GM23338 (cell line): ENCODE measurements at regions not wholly inside any gene's neighbourhood (a gene's known extent, or its start where the extent isn't known, plus 50 kb on each side); places are given as distances from the start of the nearest gene placed in this dataset.

Experiments
- ATAC-seq: fragments of 200-7000 bp; cut with Tn5 transposase; 3 replicates; pipeline ENCODE4 v1.9.1; 2020
- DNase-seq: peaks from one replicate; pipeline ENCODE4 v3.0.0-alpha.2; 2015; ENCODE audit warnings: low spot score
- H2AFZ ChIP-seq: fragments of 200-600 bp; sonication (generic); 2 replicates; pipeline ENCODE4 v1.8.0; 2016; ENCODE audit warnings: antibody characterized with exemption, mild to moderate bottlenecking, moderate library complexity
- H3F3A ChIP-seq: fragments of 200-600 bp; sonication (generic); replicated peaks from 2 replicates; pipeline ENCODE4 v1.8.0; 2017; ENCODE audit warnings: antibody characterized with exemption, mixed run types, low read depth
- H3K27ac ChIP-seq: fragments of 200-600 bp; sonication (generic); 2 replicates; pipeline ENCODE4 v1.6.1; 2016; ENCODE audit warnings: low read depth
- H3K27me3 ChIP-seq: fragments of 200-600 bp; sonication (generic); 2 replicates; pipeline ENCODE4 v1.8.0; 2016; ENCODE audit warnings: mild to moderate bottlenecking, mixed run types, moderate library complexity; ENCODE audit not compliant: insufficient read depth
- H3K36me3 ChIP-seq: fragments of 200-600 bp; sonication (generic); 2 replicates; pipeline ENCODE4 v1.8.0; 2016; ENCODE audit warnings: mild to moderate bottlenecking; ENCODE audit not compliant: insufficient read depth
- H3K4me1 ChIP-seq: fragments of 200-600 bp; sonication (generic); 2 replicates; pipeline ENCODE4 v1.8.0; 2016; ENCODE audit warnings: mild to moderate bottlenecking, moderate library complexity; ENCODE audit not compliant: insufficient read depth
- H3K4me2 ChIP-seq: fragments of 200-600 bp; sonication (generic); 2 replicates; pipeline ENCODE4 v1.7.1; 2017; ENCODE audit warnings: mixed run types
- H3K4me3 ChIP-seq: fragments of 200-600 bp; sonication (generic); 2 replicates; pipeline ENCODE4 v1.6.1; 2016; ENCODE audit warnings: mixed run types
- H3K79me2 ChIP-seq: fragments of 200-600 bp; sonication (generic); replicated peaks from 2 replicates; pipeline ENCODE4 v1.8.0; 2017; ENCODE audit warnings: mild to moderate bottlenecking; ENCODE audit not compliant: insufficient read depth
- H3K9me2 ChIP-seq: fragments of 200-600 bp; sonication (generic); 2 replicates; pipeline ENCODE4 v1.8.0; 2017; ENCODE audit not compliant: insufficient read depth
- H4K20me1 ChIP-seq: fragments of 200-600 bp; sonication (generic); replicated peaks from 2 replicates; pipeline ENCODE4 v1.8.0; 2017; ENCODE audit warnings: mild to moderate bottlenecking; ENCODE audit not compliant: insufficient read depth
- H3K27ac Mint-ChIP-seq: 2 replicates; pipeline ENCODE4 v1.8.0; 2020; ENCODE audit warnings: inconsistent platforms, mild to moderate bottlenecking, moderate library complexity, mixed read lengths
- H3K27me3 Mint-ChIP-seq: 3 replicates; pipeline ENCODE4 v1.8.0; 2022; ENCODE audit warnings: low read depth, mild to moderate bottlenecking, moderate library complexity, mixed read lengths, inconsistent platforms; ENCODE audit not compliant: insufficient read depth, poor library complexity
- H3K36me3 Mint-ChIP-seq: 3 replicates; pipeline ENCODE4 v1.8.0; 2021; ENCODE audit warnings: low read depth, mild to moderate bottlenecking, inconsistent platforms, moderate library complexity, mixed read lengths
- H3K4me1 Mint-ChIP-seq: 3 replicates; pipeline ENCODE4 v1.8.0; 2020; ENCODE audit warnings: mild to moderate bottlenecking, inconsistent platforms, mixed read lengths
- H3K4me3 Mint-ChIP-seq: 3 replicates; pipeline ENCODE4 v1.8.0; 2021; ENCODE audit warnings: moderate library complexity, mild to moderate bottlenecking, inconsistent platforms, mixed read lengths
- H3K9me3 Mint-ChIP-seq: 3 replicates; pipeline ENCODE4 v1.8.0; 2020; ENCODE audit warnings: moderate library complexity, mild to moderate bottlenecking, inconsistent platforms, mixed read lengths
- EZH2phosphoT487 ChIP-seq: fragments of 200-600 bp; sonication (generic); IDR thresholded peaks from one replicate; pipeline ENCODE4 v1.8.1; 2018; ENCODE audit warnings: antibody characterized with exemption; ENCODE audit not compliant: unreplicated experiment
- JUNB ChIP-seq: IDR thresholded peaks from one replicate; pipeline ENCODE4 v1.6.1; 2016; ENCODE audit warnings: antibody characterized with exemption; ENCODE audit not compliant: unreplicated experiment
- STAT1 ChIP-seq: IDR thresholded peaks from one replicate; pipeline ENCODE4 v1.6.1; 2016; ENCODE audit warnings: antibody characterized with exemption; ENCODE audit not compliant: unreplicated experiment
- ZNF114 ChIP-seq: fragments of 250-450 bp; sonication (Bioruptor Pico); IDR thresholded peaks from 2 replicates; pipeline ENCODE4 v1.5.0; 2020; ENCODE audit warnings: mild to moderate bottlenecking, moderate library complexity
- ZNF331 ChIP-seq: fragments of 250-450 bp; sonication (Bioruptor Pico); IDR thresholded peaks from 2 replicates; pipeline ENCODE4 v1.5.0; 2020; ENCODE audit warnings: low read depth, mild to moderate bottlenecking, moderate library complexity
- TF ChIP-seq, protein P1 (sequence below): IDR thresholded peaks from 2 replicates; pipeline ENCODE4 v1.6.1; 2016; ENCODE audit warnings: antibody characterized with exemption
- TF ChIP-seq, protein P2 (sequence below): IDR thresholded peaks from one replicate; pipeline ENCODE4 v1.6.1; 2018; ENCODE audit warnings: antibody characterized with exemption; ENCODE audit not compliant: unreplicated experiment
- TF ChIP-seq, protein P3 (sequence below): fragments of 250-450 bp; sonication (Bioruptor Pico); IDR thresholded peaks from 2 replicates; pipeline ENCODE4 v1.5.0; 2020; ENCODE audit warnings: mild to moderate bottlenecking, moderate library complexity

DNA sequence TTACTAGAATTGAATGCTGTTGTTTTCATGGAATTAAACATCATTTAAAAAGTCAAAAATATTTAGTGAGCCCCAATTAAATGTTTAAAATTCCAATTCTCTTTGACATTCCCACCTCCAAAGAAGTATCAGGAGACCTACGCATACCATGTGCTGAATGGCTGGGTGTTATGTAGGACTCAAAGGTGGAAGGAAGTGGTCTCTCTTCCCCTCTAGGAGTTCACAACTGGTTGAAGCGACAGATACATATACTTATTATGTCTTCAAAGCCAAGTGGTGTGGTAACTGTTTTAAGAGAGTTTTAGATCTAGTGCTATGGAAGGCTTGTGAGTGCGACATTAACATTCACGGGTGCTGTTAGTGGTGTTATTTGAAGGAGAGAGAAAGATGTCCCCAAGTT, 464.0 kb downstream of the ATP23 start (continued):
- no peak for TF ChIP-seq ZNF331 (CRISPR knock-in tag)
- TF ChIP-seq, protein P1, sequence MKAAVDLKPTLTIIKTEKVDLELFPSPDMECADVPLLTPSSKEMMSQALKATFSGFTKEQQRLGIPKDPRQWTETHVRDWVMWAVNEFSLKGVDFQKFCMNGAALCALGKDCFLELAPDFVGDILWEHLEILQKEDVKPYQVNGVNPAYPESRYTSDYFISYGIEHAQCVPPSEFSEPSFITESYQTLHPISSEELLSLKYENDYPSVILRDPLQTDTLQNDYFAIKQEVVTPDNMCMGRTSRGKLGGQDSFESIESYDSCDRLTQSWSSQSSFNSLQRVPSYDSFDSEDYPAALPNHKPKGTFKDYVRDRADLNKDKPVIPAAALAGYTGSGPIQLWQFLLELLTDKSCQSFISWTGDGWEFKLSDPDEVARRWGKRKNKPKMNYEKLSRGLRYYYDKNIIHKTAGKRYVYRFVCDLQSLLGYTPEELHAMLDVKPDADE: no peak

DNA sequence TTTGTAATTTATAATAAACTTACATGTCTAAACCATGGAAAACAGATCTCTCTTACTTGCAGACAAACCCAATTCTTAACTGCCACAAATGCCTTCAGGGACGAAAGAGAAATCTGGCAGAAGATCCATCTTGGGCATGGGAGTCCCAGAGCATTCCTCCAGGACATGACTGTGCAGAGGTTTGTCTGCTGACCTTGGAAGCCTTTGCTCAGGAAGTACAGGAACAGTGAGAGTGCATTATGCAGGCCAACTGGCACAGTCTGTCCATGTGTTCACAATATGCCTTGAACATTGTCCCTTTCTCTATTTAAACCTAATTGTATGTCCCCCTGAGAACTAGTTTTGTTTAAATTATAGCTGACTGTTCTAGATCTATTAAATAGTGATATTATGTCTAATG, 467.1 kb downstream of the ATP23 start:
- H3K27me3 Mint-ChIP-seq: no peaks in the 10 kb centered on the region
- Histone ChIP-seq H3K4me2 (no peak overlapping the region), H3K9me2 (no peaks in the 10 kb centered on the region; the same call in none of the 2 replicates), H4K20me1 (no peaks in the 10 kb centered on the region), H3K36me3 (no peaks in the 10 kb centered on the region), H3K79me2 (no peaks in the 10 kb centered on the region), H3F3A (no peaks in the 10 kb centered on the region), H2AFZ (no peak overlapping the region), H3K27me3 (no peaks in the 10 kb centered on the region), H3K4me3 (no peak overlapping the region), H3K27ac (no peak overlapping the region), H3K4me1 (no peaks in the 10 kb centered on the region)
- H3K4me1 Mint-ChIP-seq: peaks cover 17% of the 10 kb centered on the region
- no peaks in the 10 kb centered on the region for H3K36me3 Mint-ChIP-seq
- H3K27ac Mint-ChIP-seq: no peak overlapping the region
- no peak overlapping the region for H3K4me3 Mint-ChIP-seq
- TF ChIP-seq JUNB: no peak
- no peak for TF ChIP-seq EZH2phosphoT487
- TF ChIP-seq ZNF331 (CRISPR knock-in tag): no peak
- ATAC-seq (no peak), DNase-seq (no peak)
- no peaks in the 10 kb centered on the region for H3K9me3 Mint-ChIP-seq

DNA sequence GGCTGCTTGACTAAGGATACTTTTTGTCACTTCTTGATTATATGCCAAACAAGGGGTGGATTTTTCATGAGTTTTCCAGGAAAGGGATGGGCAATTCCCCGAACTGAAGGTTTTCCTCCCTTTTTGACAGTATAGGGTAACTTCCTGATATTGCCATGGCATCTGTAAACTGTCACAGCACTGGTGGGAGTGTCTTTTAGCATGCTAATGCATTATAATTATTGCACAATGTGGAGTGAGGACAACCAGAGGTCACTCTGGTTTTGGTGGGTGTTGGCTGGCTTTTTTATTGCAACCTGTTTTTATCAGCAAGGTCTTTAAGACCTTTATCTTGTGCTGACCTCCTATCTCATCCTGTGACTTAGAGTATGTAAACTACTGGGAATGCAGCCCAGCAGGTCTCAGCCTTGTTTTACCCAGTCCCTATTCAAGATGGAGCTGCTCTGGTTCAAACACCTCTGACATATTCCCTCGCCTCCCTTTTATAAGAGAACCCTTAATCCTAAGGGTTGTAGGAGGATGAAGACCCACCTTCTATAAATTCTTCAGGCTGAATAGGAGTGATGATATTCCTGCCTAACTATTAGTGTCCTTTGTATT, 471.2 kb downstream of the ATP23 start:
- H2AFZ ChIP-seq: no peak overlapping the region
- no peak overlapping the region for H3K4me3 ChIP-seq
- H3F3A ChIP-seq: no peaks in the 10 kb centered on the region
- Mint-ChIP-seq H3K4me3 (no peak overlapping the region), H3K27ac (no peak overlapping the region), H3K9me3 (no peaks in the 10 kb centered on the region), H3K4me1 (peaks cover 17% of the 10 kb centered on the region), H3K36me3 (no peaks in the 10 kb centered on the region), H3K27me3 (no peaks in the 10 kb centered on the region)
- H3K27ac ChIP-seq: no peak overlapping the region
- H3K79me2 ChIP-seq: no peaks in the 10 kb centered on the region
- no peak for DNase-seq
- no peaks in the 10 kb centered on the region; the same call in none of the 2 replicates for H3K9me2 ChIP-seq
- H3K36me3 ChIP-seq: no peaks in the 10 kb centered on the region
- no peaks in the 10 kb centered on the region for H3K27me3 ChIP-seq
- no peak overlapping the region for H3K4me2 ChIP-seq
- H3K4me1 ChIP-seq: peaks cover 14% of the 10 kb centered on the region
- no peak for ATAC-seq
- no peaks in the 10 kb centered on the region for H4K20me1 ChIP-seq
- TF ChIP-seq STAT1: no peak
- TF ChIP-seq, protein P2, sequence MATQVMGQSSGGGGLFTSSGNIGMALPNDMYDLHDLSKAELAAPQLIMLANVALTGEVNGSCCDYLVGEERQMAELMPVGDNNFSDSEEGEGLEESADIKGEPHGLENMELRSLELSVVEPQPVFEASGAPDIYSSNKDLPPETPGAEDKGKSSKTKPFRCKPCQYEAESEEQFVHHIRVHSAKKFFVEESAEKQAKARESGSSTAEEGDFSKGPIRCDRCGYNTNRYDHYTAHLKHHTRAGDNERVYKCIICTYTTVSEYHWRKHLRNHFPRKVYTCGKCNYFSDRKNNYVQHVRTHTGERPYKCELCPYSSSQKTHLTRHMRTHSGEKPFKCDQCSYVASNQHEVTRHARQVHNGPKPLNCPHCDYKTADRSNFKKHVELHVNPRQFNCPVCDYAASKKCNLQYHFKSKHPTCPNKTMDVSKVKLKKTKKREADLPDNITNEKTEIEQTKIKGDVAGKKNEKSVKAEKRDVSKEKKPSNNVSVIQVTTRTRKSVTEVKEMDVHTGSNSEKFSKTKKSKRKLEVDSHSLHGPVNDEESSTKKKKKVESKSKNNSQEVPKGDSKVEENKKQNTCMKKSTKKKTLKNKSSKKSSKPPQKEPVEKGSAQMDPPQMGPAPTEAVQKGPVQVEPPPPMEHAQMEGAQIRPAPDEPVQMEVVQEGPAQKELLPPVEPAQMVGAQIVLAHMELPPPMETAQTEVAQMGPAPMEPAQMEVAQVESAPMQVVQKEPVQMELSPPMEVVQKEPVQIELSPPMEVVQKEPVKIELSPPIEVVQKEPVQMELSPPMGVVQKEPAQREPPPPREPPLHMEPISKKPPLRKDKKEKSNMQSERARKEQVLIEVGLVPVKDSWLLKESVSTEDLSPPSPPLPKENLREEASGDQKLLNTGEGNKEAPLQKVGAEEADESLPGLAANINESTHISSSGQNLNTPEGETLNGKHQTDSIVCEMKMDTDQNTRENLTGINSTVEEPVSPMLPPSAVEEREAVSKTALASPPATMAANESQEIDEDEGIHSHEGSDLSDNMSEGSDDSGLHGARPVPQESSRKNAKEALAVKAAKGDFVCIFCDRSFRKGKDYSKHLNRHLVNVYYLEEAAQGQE: no peak
- no peak for TF ChIP-seq ZNF114 (CRISPR knock-in tag)
- TF ChIP-seq, protein P3, sequence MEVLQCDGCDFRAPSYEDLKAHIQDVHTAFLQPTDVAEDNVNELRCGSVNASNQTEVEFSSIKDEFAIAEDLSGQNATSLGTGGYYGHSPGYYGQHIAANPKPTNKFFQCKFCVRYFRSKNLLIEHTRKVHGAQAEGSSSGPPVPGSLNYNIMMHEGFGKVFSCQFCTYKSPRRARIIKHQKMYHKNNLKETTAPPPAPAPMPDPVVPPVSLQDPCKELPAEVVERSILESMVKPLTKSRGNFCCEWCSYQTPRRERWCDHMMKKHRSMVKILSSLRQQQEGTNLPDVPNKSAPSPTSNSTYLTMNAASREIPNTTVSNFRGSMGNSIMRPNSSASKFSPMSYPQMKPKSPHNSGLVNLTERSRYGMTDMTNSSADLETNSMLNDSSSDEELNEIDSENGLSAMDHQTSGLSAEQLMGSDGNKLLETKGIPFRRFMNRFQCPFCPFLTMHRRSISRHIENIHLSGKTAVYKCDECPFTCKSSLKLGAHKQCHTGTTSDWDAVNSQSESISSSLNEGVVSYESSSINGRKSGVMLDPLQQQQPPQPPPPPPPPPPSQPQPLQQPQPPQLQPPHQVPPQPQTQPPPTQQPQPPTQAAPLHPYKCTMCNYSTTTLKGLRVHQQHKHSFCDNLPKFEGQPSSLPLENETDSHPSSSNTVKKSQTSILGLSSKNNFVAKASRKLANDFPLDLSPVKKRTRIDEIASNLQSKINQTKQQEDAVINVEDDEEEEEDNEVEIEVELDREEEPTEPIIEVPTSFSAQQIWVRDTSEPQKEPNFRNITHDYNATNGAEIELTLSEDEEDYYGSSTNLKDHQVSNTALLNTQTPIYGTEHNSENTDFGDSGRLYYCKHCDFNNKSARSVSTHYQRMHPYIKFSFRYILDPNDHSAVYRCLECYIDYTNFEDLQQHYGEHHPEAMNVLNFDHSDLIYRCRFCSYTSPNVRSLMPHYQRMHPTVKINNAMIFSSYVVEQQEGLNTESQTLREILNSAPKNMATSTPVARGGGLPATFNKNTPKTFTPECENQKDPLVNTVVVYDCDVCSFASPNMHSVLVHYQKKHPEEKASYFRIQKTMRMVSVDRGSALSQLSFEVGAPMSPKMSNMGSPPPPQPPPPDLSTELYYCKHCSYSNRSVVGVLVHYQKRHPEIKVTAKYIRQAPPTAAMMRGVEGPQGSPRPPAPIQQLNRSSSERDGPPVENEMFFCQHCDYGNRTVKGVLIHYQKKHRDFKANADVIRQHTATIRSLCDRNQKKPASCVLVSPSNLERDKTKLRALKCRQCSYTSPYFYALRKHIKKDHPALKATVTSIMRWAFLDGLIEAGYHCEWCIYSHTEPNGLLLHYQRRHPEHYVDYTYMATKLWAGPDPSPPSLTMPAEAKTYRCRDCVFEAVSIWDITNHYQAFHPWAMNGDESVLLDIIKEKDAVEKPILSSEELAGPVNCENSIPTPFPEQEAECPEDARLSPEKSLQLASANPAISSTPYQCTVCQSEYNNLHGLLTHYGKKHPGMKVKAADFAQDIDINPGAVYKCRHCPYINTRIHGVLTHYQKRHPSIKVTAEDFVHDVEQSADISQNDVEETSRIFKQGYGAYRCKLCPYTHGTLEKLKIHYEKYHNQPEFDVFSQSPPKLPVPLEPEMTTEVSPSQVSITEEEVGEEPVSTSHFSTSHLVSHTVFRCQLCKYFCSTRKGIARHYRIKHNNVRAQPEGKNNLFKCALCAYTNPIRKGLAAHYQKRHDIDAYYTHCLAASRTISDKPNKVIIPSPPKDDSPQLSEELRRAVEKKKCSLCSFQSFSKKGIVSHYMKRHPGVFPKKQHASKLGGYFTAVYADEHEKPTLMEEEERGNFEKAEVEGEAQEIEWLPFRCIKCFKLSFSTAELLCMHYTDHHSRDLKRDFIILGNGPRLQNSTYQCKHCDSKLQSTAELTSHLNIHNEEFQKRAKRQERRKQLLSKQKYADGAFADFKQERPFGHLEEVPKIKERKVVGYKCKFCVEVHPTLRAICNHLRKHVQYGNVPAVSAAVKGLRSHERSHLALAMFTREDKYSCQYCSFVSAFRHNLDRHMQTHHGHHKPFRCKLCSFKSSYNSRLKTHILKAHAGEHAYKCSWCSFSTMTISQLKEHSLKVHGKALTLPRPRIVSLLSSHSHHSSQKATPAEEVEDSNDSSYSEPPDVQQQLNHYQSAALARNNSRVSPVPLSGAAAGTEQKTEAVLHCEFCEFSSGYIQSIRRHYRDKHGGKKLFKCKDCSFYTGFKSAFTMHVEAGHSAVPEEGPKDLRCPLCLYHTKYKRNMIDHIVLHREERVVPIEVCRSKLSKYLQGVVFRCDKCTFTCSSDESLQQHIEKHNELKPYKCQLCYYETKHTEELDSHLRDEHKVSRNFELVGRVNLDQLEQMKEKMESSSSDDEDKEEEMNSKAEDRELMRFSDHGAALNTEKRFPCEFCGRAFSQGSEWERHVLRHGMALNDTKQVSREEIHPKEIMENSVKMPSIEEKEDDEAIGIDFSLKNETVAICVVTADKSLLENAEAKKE: no peak
